ENCODE measurements at regions not wholly inside any gene's neighbourhood (a gene's known extent, or its start where the extent isn't known, plus 50 kb on each side); places are given as distances from the start of the nearest gene placed in this dataset.

DNA sequence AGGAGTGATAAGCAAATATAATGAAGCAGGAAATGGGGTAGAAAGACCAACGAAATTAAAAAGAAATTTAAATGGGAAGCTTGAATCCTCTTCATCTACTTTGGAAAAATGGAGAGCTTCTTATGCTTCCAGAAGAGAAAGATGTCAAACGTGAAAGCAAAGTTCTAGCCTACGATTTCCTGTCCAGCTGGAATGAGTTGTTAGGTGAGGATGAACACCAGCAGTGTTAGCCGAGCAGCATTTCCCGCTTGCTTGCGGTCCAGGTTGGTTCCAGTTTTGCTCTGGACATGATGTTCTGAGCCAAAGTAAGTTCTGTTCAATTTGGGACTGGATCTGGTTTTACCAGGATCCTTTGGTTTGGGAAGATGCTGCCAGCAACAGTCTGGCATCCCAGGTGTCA is 78.9 kb downstream of the DACT1 start:
- FAIRE-seq = no peak
- no peak for DNase-seq (ENCODE audit: insufficient read length)
- TF ChIP-seq POLR2AphosphoS5 (IDR thresholded peaks at IDR 0.05; ENCODE audit: low read depth, low read length) = no peak
- no peak for TF ChIP-seq POLR2A (IDR thresholded peaks at IDR 0.05; ENCODE audit: low read depth, low read length)
- TF ChIP-seq TAF1 (IDR thresholded peaks at IDR 0.05; ENCODE audit: borderline replicate concordance, low read depth, low read length) = no peak

DNA sequence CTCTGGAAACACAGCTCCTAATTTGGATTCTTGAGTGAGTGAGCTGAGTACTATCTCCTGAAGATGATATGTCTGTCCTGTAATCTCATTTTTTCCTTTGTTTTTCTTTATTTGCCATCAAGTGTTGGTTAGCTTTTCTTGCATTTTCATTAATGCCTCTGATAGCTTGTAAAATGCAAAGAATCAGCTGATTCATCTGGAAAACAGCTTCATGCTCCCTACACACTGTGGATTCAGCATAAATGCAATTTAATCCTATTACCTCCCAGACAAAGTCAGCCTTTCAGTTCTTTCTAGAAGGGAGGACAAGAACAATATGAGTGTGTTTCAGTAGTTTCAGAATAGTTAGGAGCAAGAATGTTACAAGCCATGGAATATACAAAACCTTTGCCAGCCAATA is 79.4 kb downstream of the DACT1 start:
- TF ChIP-seq POLR2AphosphoS5 (IDR thresholded peaks at IDR 0.05; ENCODE audit: low read depth, low read length) = no peak
- no peak for FAIRE-seq
- DNase-seq (ENCODE audit: insufficient read length) = no peak

- TF ChIP-seq POLR2A (IDR thresholded peaks at IDR 0.05; ENCODE audit: low read depth, low read length) (no peak), POLR2AphosphoS5 (IDR thresholded peaks at IDR 0.05; ENCODE audit: low read depth, low read length) (no peak), TAF1 (IDR thresholded peaks at IDR 0.05; ENCODE audit: borderline replicate concordance, low read depth, low read length) (no peak)
These were observed 80.1 kb downstream of the DACT1 start for GRCh38 chr14:58717813-58718212.

GRCh38 chr14:58718226-58719205 is 80.8 kb downstream of the DACT1 start:
- TF ChIP-seq POLR2A (IDR thresholded peaks at IDR 0.05; ENCODE audit: low read depth, low read length) (no peak), TAF1 (IDR thresholded peaks at IDR 0.05; ENCODE audit: borderline replicate concordance, low read depth, low read length) (no peak), POLR2AphosphoS5 (IDR thresholded peaks at IDR 0.05; ENCODE audit: low read depth, low read length) (no peak)
- FAIRE-seq (no peak), DNase-seq (ENCODE audit: insufficient read length) (no peak)

More at GRCh38 chr14:58717813-58718212, 80.1 kb downstream of the DACT1 start:
- DNase-seq (ENCODE audit: insufficient read length) (no peak), FAIRE-seq (no peak)

DNA sequence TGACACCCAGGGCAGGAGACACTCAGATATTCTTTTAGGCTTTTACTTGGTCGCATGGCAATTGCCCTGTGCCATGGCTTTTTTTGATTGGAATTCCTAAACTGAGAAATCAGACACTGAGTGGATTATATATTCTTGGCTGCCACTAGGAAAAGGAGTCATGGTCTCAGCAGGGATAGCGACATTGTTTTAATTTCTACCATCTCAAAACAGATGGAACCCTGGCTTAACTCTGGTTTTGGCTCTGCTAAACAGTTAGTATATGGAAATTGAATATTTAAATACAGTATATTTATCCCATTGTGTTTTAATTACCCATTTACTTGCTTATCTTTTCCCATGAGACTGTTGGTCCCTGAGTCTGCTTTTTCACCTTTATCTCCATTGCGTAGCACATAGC is 84.0 kb downstream of the DACT1 start:
- TF ChIP-seq POLR2AphosphoS5 (IDR thresholded peaks at IDR 0.05; ENCODE audit: low read depth, low read length) (no peak), POLR2A (IDR thresholded peaks at IDR 0.05; ENCODE audit: low read depth, low read length) (no peak), TAF1 (IDR thresholded peaks at IDR 0.05; ENCODE audit: borderline replicate concordance, low read depth, low read length) (no peak)

DNA sequence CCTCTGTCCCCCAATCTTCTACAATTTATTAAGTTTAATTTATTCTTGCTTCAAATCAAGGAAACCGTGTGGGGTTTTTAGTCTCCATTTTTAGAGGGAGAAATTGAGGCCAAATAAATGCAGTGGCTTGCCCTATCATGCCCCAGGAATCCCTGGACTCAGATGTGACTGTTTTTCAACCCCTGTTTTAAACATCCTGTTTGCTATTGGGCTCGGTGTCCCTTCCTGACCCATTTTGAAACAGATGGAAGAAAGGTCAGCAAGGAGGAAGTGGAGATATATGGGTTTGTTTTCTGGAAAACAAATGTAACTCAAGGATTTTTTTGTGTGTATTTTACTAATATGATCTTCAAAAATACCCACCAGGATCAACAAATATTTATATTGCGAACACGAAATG is 84.7 kb downstream of the DACT1 start:
- DNase-seq (ENCODE audit: insufficient read length) = no peak
- no peak for TF ChIP-seq POLR2A (IDR thresholded peaks at IDR 0.05; ENCODE audit: low read depth, low read length)
- TF ChIP-seq POLR2AphosphoS5 (IDR thresholded peaks at IDR 0.05; ENCODE audit: low read depth, low read length) = no peak
- no peak for TF ChIP-seq TAF1 (IDR thresholded peaks at IDR 0.05; ENCODE audit: borderline replicate concordance, low read depth, low read length)
- no peak for FAIRE-seq

More for the DNA sequence above, 84.0 kb downstream of the DACT1 start:
- DNase-seq (ENCODE audit: insufficient read length) = no peak
- FAIRE-seq = no peak

DNA sequence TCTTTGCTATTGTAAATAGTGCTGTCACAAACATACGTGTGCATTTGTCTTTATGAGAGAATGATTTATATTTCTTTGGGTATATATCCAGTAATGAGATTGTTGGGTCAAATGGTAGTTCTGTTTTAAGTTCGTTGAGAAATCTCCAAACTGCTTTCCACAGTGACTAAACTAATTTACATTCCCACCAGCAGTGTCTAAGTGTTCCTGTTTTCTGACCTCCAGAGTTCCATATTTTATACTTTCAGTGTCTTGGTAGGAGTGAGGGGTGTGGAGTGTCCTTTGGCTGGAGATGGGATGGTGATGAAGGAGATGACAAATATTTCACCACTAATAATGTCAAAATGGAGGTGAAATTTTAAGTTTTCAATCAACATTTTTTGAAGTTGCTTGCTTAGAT is 86.4 kb downstream of the DACT1 start:
- FAIRE-seq = no peak
- DNase-seq (ENCODE audit: insufficient read length) = no peak
- no peak for TF ChIP-seq POLR2A (IDR thresholded peaks at IDR 0.05; ENCODE audit: low read depth, low read length)
- TF ChIP-seq TAF1 (IDR thresholded peaks at IDR 0.05; ENCODE audit: borderline replicate concordance, low read depth, low read length) = no peak
- TF ChIP-seq POLR2AphosphoS5 (IDR thresholded peaks at IDR 0.05; ENCODE audit: low read depth, low read length) = no peak

DNA sequence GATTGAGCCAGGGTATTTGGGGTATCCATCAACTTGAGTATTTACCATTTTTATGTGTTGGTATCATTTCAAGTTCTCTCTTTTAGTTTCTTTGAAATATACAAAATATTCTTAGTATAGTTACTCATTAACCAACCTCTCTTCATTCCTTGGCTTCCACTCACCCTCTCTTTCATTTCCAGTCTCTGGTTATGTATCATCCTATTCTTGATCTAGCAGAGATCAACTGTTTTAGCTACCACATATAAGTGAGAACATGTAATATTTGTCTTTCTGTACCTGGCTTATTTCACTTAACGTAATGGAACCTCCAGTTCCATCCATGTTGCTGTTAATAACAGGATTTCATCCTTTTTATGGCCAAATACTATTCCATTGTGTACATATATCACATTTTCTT is 86.9 kb downstream of the DACT1 start:
- no peak for FAIRE-seq
- TF ChIP-seq TAF1 (IDR thresholded peaks at IDR 0.05; ENCODE audit: borderline replicate concordance, low read depth, low read length) = no peak
- TF ChIP-seq POLR2A (IDR thresholded peaks at IDR 0.05; ENCODE audit: low read depth, low read length) = no peak
- no peak for TF ChIP-seq POLR2AphosphoS5 (IDR thresholded peaks at IDR 0.05; ENCODE audit: low read depth, low read length)

GRCh38 chr14:58725226-58725625 is 87.5 kb downstream of the DACT1 start:
- TF ChIP-seq TAF1 (IDR thresholded peaks at IDR 0.05; ENCODE audit: borderline replicate concordance, low read depth, low read length) (no peak), POLR2A (IDR thresholded peaks at IDR 0.05; ENCODE audit: low read depth, low read length) (no peak)
- FAIRE-seq (no peak), DNase-seq (ENCODE audit: insufficient read length) (no peak)

More for the DNA sequence above, 86.9 kb downstream of the DACT1 start:
- no peak for DNase-seq (ENCODE audit: insufficient read length)

DNA sequence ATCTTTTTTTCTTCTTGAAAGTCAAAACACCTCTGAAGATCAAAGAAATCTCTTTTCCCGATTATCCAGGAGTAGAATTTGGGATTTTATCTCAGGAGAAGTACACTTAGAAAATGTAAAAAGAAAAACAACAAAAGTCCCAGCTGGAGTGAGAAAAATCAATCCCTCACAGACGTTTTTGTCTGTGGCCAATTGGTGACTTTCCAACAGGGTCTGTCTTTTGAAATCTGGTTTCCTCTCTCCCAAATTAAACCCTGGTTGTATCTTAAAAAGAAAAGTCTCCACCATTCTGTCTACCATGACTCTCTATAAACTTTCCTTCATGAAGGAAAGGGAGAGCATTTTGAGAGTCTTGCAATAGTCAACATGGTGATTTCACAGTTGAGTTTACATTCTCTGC is 88.1 kb downstream of the DACT1 start:
- DNase-seq (ENCODE audit: insufficient read length) = no peak
- FAIRE-seq = no peak
- no peak for TF ChIP-seq POLR2AphosphoS5 (IDR thresholded peaks at IDR 0.05; ENCODE audit: low read depth, low read length)
- no peak for TF ChIP-seq TAF1 (IDR thresholded peaks at IDR 0.05; ENCODE audit: borderline replicate concordance, low read depth, low read length)
- TF ChIP-seq POLR2A (IDR thresholded peaks at IDR 0.05; ENCODE audit: low read depth, low read length) = no peak

- DNase-seq (ENCODE audit: insufficient read length) = no peak
- TF ChIP-seq POLR2AphosphoS5 (IDR thresholded peaks at IDR 0.05; ENCODE audit: low read depth, low read length) (no peak), POLR2A (IDR thresholded peaks at IDR 0.05; ENCODE audit: low read depth, low read length) (no peak), TAF1 (IDR thresholded peaks at IDR 0.05; ENCODE audit: borderline replicate concordance, low read depth, low read length) (no peak)
- FAIRE-seq = no peak
These were observed 93.2 kb downstream of the DACT1 start for GRCh38 chr14:58730792-58731464.
